Effector memory CD8-positive, alpha-beta T cell (primary cell): ENCODE measurements at regions not wholly inside any gene's neighbourhood (a gene's known extent, or its start where the extent isn't known, plus 50 kb on each side); places are given as distances from the start of the nearest gene placed in this dataset.

Experiments used
- ATAC-seq: fragments of 150-1000 bp; cut with Tn5 transposase; replicated peaks from 2 replicates; pipeline ENCODE4 v1.10.0; 2021; ENCODE audit warnings: mild to moderate bottlenecking, moderate library complexity
- DNase-seq, 3 experiments: peaks; one replicate each; pipeline ENCODE4 v3.0.0; 2021
- H3K27ac Mint-ChIP-seq, 2 donors: one replicate each; pipeline ENCODE4 v1.8.0; 2022; ENCODE audit warnings: mild to moderate bottlenecking in 2 of 2, mixed read lengths in 2 of 2, moderate library complexity in 2 of 2
- H3K27me3 Mint-ChIP-seq, 2 donors: one replicate each; pipeline ENCODE4 v1.8.0; 2022; ENCODE audit warnings: mixed read lengths in 2 of 2
- H3K36me3 Mint-ChIP-seq: one replicate; pipeline ENCODE4 v1.8.0; 2022; ENCODE audit warnings: mild to moderate bottlenecking, moderate library complexity, mixed read lengths; ENCODE audit not compliant: insufficient read depth
- H3K4me1 Mint-ChIP-seq, 2 donors: one replicate each; pipeline ENCODE4 v1.8.0; 2022; ENCODE audit warnings: low read depth in 2 of 2, mixed read lengths in 2 of 2
- H3K4me3 Mint-ChIP-seq, 2 donors: one replicate each; pipeline ENCODE4 v1.8.0; 2022; ENCODE audit warnings: mild to moderate bottlenecking in 2 of 2, mixed read lengths in 2 of 2, moderate library complexity in 2 of 2
- H3K9me3 Mint-ChIP-seq, 2 donors: one replicate each; pipeline ENCODE4 v1.8.0; 2022; ENCODE audit warnings: mixed read lengths in 2 of 2

DNA sequence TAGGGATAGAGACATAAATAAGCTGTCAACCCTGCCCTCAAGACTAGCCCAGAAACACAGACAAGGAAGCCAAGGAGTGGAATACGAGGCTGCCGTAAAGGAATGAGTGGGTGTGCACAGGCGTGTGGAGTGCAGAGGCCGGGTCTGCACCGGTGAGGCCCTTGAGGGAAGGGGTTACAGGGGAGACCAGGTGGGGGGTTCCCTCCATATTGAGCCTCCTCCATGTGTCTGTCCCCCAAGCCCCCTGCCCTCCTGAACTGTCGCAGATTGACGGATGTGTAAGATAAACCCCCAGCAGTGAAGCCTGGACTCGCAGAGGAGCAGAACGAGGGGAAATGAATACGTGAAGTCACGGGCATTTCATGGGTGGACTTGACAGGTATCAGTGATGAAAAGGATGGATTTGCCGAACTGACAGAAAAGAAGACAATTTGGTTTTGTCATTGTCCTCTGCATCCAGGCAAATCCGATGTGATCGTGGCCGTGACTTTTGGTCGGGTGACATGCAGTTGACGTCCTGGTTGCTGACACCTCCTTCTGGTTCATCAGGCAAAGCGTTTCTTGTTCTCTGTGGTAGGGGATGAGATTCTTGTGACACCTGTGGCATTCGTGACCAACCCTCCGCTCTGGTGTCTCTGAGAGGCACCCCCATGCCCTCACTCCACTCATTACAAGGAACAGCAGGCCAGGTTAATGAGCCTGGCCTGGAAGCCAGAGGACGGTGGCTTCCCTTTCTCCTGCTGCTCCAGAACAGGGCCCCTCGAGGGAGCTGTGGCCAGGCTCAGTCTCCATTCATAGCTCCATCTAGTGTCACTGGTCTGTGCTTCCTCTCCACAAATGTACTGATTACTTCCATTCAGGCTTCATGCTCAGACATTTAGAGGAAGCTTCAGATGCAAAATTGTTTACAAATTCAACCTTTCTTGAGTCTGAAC is 223.1 kb upstream of the B3GAT1 start:
- no peak for ATAC-seq

GRCh38 chr11:134633276-134633675 is 221.2 kb upstream of the B3GAT1 start:
- H3K4me3 Mint-ChIP-seq, result no peak overlapping the region

More for the DNA sequence above, 223.1 kb upstream of the B3GAT1 start:
- Mint-ChIP-seq H3K9me3 (no peaks in the 10 kb centered on the region), H3K4me1 (peaks cover 3 to 4% of the 10 kb centered on the region in 2 donors), H3K4me3 (no peak overlapping the region), H3K27me3 (peaks cover 33 to 58% of the 10 kb centered on the region in 2 donors), H3K36me3 (no peaks in the 10 kb centered on the region), H3K27ac (no peak overlapping the region)
- DNase-seq, result no peak

DNA sequence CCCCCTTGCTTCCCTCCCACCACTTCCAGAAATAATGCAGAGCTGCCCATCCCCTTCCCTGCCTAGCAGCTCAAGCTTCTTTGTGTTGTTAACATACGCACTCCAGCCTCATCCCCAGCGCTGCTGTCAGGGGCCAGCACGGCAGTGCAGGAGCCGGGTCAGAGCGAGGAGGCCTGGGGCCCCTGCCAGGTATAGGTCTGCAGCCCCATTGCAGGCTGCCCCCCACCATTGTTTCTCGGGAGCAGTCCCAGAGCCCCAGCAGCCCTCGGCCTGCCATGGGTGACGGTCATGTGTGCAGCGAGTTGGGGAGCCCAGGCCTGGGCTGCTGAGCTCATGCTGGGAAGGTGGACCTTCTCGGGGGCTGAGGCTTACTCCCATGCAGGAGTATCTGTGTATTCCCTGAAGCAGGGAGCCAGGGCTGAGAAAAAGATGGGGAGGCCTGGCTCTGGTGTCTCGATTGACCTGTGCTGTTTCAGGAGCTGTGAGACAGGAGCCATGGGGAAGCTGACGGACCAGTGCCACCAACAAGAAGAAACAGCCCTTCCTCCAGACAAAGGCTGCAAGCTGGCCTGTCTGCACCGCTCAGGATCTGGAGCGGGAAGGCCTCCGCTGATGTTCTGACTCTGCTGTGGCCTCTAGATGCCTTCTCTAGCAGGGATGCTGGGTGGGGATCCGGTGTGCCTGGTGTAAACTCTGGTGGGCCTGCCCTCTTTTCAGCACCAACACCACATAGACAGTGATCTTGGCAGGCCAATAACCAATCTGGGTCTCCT is 220.5 kb upstream of the B3GAT1 start:
- DNase-seq (no peak), ATAC-seq (no peak)
- H3K27ac Mint-ChIP-seq, result no peak overlapping the region
- peaks cover 28 to 54% of the 10 kb centered on the region in 2 donors for H3K27me3 Mint-ChIP-seq
- no peaks in the 10 kb centered on the region for H3K36me3 Mint-ChIP-seq
- peaks cover 2 to 3% of the 10 kb centered on the region in 2 donors for H3K4me1 Mint-ChIP-seq
- no peak overlapping the region for H3K4me3 Mint-ChIP-seq
- no peaks in the 10 kb centered on the region for H3K9me3 Mint-ChIP-seq

More at GRCh38 chr11:134633276-134633675, 221.2 kb upstream of the B3GAT1 start:
- H3K4me1 Mint-ChIP-seq, result peaks cover 2 to 3% of the 10 kb centered on the region in 2 donors
- peaks cover 23 to 47% of the 10 kb centered on the region in 2 donors for H3K27me3 Mint-ChIP-seq
- DNase-seq, result no peak
- no peak overlapping the region for H3K27ac Mint-ChIP-seq
- ATAC-seq, result no peak
- no peaks in the 10 kb centered on the region for H3K9me3 Mint-ChIP-seq
- H3K36me3 Mint-ChIP-seq, result no peaks in the 10 kb centered on the region

DNA sequence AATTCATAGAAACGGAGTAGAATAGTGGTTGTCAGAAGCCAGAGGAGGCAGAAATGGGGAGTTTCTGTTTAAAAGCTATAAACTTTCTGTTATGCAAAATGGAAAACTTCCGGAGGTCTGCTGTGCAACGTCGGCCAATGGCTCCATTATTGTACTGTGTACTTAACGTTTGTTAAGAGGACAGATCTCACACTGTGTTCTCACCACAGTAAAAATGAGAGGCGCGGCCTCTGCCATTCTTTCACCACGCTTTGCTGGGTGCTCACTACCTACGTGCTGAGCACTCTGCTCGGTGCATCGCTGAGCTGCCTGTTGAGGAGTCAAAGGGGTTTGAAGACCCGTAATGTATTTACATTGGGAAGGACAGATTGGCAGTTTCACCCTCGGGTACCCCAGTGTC is 218.8 kb upstream of the B3GAT1 start:
- no peak for ATAC-seq

GRCh38 chr11:134628426-134628825 is 216.4 kb upstream of the B3GAT1 start:
- no peak for DNase-seq
- ATAC-seq, result no peak
- Mint-ChIP-seq H3K36me3 (no peaks in the 10 kb centered on the region), H3K4me3 (no peak overlapping the region), H3K27ac (no peak overlapping the region), H3K27me3 (peaks cover 21 to 63% of the 10 kb centered on the region in 2 donors), H3K4me1 (no peaks in the 10 kb centered on the region), H3K9me3 (no peaks in the 10 kb centered on the region)

More for the DNA sequence above, 218.8 kb upstream of the B3GAT1 start:
- H3K9me3 Mint-ChIP-seq, result no peaks in the 10 kb centered on the region
- H3K36me3 Mint-ChIP-seq, result no peaks in the 10 kb centered on the region
- H3K27ac Mint-ChIP-seq, result no peak overlapping the region
- peaks cover 2 to 3% of the 10 kb centered on the region in 2 donors for H3K4me1 Mint-ChIP-seq
- DNase-seq, result no peak
- H3K4me3 Mint-ChIP-seq, result no peak overlapping the region
- peaks cover 23 to 58% of the 10 kb centered on the region in 2 donors for H3K27me3 Mint-ChIP-seq

GRCh38 chr11:134626032-134626431 is 214.0 kb upstream of the B3GAT1 start:
- no peaks in the 10 kb centered on the region for H3K36me3 Mint-ChIP-seq
- no peak overlapping the region for H3K4me3 Mint-ChIP-seq

GRCh38 chr11:134625631-134626030 is 213.6 kb upstream of the B3GAT1 start:
- DNase-seq (no peak), ATAC-seq (no peak)
- H3K36me3 Mint-ChIP-seq, result no peaks in the 10 kb centered on the region
- no peaks in the 10 kb centered on the region for H3K9me3 Mint-ChIP-seq
- no peak overlapping the region for H3K27ac Mint-ChIP-seq
- no peak overlapping the region for H3K4me3 Mint-ChIP-seq
- H3K27me3 Mint-ChIP-seq, result peaks cover 35 to 75% of the 10 kb centered on the region in 2 donors
- H3K4me1 Mint-ChIP-seq, result no peaks in the 10 kb centered on the region

More at GRCh38 chr11:134626032-134626431, 214.0 kb upstream of the B3GAT1 start:
- no peak overlapping the region for H3K27ac Mint-ChIP-seq
- peaks cover 34 to 71% of the 10 kb centered on the region in 2 donors for H3K27me3 Mint-ChIP-seq
- H3K9me3 Mint-ChIP-seq, result no peaks in the 10 kb centered on the region
- ATAC-seq, result no peak
- DNase-seq, result no peak
- H3K4me1 Mint-ChIP-seq, result no peaks in the 10 kb centered on the region

DNA sequence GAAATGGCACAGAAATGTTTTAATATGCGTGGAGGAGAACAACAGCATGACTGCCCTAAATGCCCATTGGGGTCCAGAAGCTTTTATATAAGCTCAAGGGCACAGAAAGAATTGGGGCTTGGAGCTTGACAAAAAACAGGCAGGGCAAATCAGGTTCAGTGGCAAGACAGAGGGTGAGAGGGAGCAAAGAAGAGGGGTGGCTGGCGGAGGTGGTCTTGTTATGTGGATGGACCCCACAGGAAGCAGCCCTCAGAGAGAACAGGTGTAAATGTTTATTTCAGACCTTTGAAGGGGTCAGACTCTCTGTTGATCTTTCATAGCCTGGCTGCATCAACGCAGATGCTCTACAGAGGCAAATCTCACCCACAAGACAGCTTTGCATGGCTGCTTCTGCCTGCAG is 213.1 kb upstream of the B3GAT1 start:
- Mint-ChIP-seq H3K36me3 (no peaks in the 10 kb centered on the region), H3K4me3 (no peak overlapping the region), H3K27me3 (peaks cover 35 to 75% of the 10 kb centered on the region in 2 donors), H3K9me3 (no peaks in the 10 kb centered on the region), H3K27ac (no peak overlapping the region), H3K4me1 (no peaks in the 10 kb centered on the region)
- no peak for ATAC-seq
- no peak for DNase-seq

GRCh38 chr11:134624166-134624920 is 212.3 kb upstream of the B3GAT1 start:
- H3K36me3 Mint-ChIP-seq, result no peaks in the 10 kb centered on the region
- no peak overlapping the region for H3K27ac Mint-ChIP-seq
- H3K4me1 Mint-ChIP-seq, result no peaks in the 10 kb centered on the region
- H3K4me3 Mint-ChIP-seq, result no peak overlapping the region
- ATAC-seq (no peak), DNase-seq (no peak)
- no peaks in the 10 kb centered on the region for H3K9me3 Mint-ChIP-seq
- peaks cover 35 to 75% of the 10 kb centered on the region in 2 donors for H3K27me3 Mint-ChIP-seq

- Mint-ChIP-seq H3K4me3 (no peak overlapping the region), H3K27ac (no peak overlapping the region), H3K4me1 (no peaks in the 10 kb centered on the region), H3K9me3 (no peaks in the 10 kb centered on the region), H3K27me3 (peaks cover 40 to 74% of the 10 kb centered on the region in 2 donors), H3K36me3 (no peaks in the 10 kb centered on the region)
- no peak for ATAC-seq
- no peak for DNase-seq
Observed at GRCh38 chr11:134623711-134624110, 211.7 kb upstream of the B3GAT1 start.

GRCh38 chr11:134622458-134622857 is 210.4 kb upstream of the B3GAT1 start:
- Mint-ChIP-seq H3K4me1 (no peaks in the 10 kb centered on the region), H3K27ac (no peak overlapping the region), H3K27me3 (peaks cover 33 to 62% of the 10 kb centered on the region in 2 donors), H3K36me3 (no peaks in the 10 kb centered on the region), H3K9me3 (no peaks in the 10 kb centered on the region), H3K4me3 (no peak overlapping the region)
- DNase-seq (no peak), ATAC-seq (no peak)

DNA sequence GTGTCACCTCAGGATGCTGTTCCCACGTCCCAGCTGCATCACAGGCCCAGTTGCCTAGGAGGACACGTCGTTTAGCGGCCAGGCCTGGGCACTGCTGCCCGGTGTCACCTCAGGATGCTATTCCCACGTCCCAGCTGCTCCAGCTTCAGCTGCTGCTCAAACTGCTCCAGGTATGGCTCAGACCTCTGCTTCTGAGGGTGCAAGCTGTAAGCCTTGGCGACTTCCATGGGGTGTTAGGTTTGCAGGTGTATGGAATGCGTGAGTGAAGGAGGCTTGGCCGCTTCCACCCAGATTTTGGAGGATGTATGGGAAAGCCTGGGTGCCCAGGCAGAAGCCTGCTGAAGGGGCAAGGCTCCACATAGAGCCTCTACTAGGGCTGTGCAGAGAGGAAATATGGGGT is 205.3 kb upstream of the B3GAT1 start:
- H3K27me3 Mint-ChIP-seq, result peaks cover 34 to 35% of the 10 kb centered on the region in 2 donors
- ATAC-seq, result no peak
- no peaks in the 10 kb centered on the region for H3K4me1 Mint-ChIP-seq
- H3K4me3 Mint-ChIP-seq, result no peak overlapping the region
- no peak overlapping the region for H3K27ac Mint-ChIP-seq
- H3K36me3 Mint-ChIP-seq, result peaks cover 3% of the 10 kb centered on the region
- no peak for DNase-seq
- no peaks in the 10 kb centered on the region for H3K9me3 Mint-ChIP-seq

DNA sequence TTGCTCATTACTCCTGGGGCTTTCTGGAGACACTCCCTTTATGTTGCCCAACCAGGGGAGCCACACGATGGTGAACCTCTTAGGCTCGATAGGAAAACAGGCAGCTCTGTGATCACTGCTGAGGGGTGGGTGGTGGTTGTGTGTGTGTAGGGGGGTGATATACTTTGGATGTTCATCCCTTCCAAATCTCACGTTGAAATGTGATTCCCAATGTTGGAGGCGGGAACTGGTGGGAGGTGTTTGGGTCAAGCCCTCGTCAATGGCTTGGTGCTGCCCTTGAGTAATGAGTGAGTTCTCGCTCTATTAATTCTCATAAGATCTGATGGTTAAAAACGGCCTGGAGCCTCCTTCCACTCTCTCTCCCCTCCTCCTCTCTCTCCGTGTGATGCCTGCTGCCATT is 204.0 kb upstream of the B3GAT1 start:
- no peak for DNase-seq
- ATAC-seq, result no peak
- Mint-ChIP-seq H3K27me3 (peaks cover 34 to 36% of the 10 kb centered on the region in 2 donors), H3K4me3 (no peak overlapping the region), H3K4me1 (no peaks in the 10 kb centered on the region), H3K27ac (no peak overlapping the region), H3K36me3 (peaks cover 3% of the 10 kb centered on the region), H3K9me3 (no peaks in the 10 kb centered on the region)
